ENCODE measurements at regions not wholly inside any gene's neighbourhood (a gene's known extent, or its start where the extent isn't known, plus 50 kb on each side); places are given as distances from the start of the nearest gene placed in this dataset.

- DNase-seq, result no peak
Measured at GRCh38 chr16:26295625-26296304, 604.0 kb downstream of the HS3ST4 start.

GRCh38 chr16:26301516-26301915, 609.8 kb downstream of the HS3ST4 start:
- DNase-seq, result no peak

DNA sequence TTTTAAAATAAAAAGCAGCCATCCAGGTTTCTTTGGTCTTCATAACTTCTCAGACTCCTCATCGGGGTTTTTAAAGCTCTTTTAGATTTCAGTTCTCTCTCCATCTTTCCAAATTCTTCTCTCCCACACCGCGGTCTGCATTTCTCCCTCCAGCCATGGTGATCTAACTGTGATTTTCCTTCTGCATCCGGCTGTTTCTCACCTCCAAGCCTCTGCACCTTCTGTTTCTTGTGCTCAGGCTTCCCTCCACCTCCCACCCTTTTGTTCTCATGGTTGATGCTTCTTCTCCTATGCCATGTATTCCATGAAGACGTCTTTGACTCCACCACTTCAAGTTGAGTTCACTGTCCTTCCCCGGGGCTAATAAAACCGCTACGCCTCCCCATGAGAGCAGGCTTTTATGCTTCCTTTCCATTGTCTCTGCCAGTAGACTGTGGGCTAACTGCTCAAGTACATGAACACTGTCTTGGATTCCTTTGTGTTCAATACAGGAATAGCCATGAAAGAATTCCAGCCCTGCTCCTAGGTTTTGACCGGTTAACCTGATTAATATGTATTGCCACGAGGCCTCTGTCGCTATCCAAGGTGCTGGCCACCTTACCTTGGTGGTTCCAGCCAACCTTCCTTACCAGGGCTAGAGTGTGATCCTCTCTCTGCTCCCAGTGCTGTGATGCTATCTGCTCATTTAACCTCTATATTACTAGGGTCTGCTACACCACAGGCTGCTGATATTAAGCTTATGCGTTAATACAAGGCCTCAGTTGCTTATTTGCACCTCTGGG, 625.1 kb downstream of the HS3ST4 start:
- no peak for DNase-seq

DNA sequence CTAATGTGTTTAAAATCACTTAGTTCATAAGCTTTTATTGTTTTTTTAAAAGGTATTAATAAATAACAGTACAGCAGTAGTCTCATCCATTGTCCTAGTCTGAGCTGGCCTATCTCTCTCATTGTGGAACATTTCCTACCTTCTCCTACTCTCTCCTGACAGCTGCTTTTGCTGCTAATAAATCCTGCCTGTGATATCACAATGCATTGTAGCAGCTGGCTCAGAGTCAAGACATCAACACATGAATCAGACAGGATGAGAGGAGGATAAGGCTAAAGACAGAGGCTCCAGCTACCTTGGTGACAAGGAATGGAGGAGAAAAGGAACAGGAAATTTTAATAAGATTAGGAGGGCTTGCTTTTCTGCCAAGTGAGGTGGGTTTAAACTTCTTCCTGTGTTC, 626.1 kb downstream of the HS3ST4 start:
- no peak for DNase-seq

DNA sequence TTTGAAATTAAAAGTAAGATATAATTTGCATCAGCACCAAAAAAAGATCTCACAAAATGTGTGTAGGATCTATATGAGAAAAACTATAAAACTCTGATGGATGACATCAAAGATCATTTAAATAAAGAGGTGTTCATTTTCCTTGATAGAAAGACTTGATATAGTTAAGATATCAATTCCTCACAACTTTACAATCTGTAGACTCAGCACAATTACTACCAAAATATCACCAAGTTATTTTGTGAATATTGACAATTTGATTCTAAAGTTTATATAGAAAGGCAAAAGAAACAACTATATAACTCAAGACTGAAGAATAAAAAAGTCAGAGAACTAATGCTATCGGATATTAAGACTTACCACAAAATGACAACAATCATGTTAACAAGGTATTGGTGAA, 638.9 kb downstream of the HS3ST4 start:
- no peak for DNase-seq

- no peak for DNase-seq
Measured at GRCh38 chr16:26334218-26335111, 642.7 kb downstream of the HS3ST4 start.

- no peak for DNase-seq
Measured at GRCh38 chr16:26335236-26335853, 643.6 kb downstream of the HS3ST4 start.

GRCh38 chr16:26342621-26343020, 650.9 kb downstream of the HS3ST4 start:
- no peak for DNase-seq

DNA sequence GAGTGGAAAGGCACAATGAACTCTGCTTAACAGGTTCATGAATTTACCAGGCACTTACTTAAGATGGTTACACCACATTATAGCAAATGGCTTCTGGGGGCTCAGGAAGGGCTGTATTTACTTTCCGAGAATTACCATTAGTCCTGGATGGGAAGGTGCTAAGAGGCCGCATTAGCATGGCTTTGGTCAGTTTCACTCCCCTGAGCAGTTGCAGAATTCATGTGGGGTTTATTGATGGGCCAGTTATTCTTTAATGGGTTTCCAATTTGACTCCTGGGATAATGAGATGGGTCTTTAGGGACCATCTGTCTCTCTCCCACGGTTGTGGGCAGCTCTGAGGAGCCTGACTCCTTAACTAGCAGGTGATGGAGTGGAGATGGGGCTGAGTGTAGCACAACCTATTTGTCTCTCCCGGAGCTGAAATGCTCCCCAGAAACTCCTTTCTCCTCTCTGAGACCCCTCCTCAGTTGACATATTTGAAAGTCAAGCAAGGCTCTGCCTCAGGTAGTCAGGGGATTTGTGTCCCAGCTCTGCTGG, 652.5 kb downstream of the HS3ST4 start:
- DNase-seq, result no peak

DNA sequence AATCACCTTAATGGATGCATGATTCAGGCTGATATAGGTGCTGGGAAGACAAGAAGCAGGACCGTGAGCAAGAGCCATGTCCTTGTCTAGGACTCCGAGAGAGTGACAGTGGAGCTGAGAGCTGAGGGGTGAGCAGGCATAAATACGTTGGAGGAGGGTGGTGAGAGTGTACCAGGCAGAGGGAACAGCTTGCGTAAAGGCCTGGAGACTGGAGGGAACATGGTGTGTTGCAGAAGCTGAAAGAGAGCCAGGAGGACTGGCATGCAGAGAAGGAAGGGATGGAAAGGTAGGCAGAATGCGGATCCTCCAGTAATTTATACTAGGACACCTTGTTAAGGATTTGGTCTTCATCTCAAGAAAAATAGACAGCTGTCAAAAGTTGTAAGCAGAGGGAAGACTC, 653.2 kb downstream of the HS3ST4 start:
- DNase-seq, result no peak

DNA sequence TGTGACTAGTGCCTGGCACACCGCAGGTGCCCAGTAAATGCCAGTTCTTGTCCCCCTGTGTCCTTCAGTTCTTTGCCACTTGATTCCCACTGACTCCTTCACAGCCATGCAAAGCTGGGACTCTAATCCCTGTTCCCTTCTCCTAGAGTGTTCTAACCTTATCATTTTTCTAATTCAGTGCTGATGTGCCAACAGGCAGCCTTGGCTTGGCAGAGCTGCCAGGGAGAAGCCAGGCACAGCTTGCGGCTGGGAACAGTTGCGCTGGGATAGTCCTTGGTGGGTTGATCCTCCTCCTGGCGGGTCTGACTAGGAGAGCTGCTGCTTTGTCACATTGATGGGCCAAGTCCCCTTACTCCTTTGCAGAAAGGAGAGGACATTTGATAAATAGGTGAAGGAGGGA, 654.2 kb downstream of the HS3ST4 start:
- DNase-seq, result no peak

- DNase-seq, result no peak
Measured at GRCh38 chr16:26348095-26348494, 656.3 kb downstream of the HS3ST4 start.

GRCh38 chr16:26360867-26361266, 669.1 kb downstream of the HS3ST4 start:
- no peak for DNase-seq

DNA sequence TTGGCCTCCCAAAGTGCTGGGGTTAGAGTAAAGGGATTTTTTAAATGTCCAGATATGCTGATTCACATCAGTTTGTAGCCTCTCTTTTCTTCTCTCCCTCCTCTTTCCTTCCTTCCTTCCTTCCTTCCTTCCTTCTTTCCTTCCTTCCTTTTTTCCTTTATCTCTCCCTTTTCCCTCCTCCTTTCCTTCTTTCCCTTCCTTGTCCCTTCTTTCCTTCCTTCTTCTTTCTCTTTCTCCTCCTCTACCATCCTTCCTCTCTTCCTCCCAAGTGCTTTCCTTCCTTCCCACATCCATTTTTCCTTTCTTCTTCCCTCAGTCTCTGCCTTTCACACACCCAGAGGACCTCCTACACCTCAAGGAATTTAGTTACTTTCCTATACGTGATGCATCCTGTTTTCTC, 671.8 kb downstream of the HS3ST4 start:
- no peak for DNase-seq

- DNase-seq, result no peak
Measured at GRCh38 chr16:26365161-26365940, 673.6 kb downstream of the HS3ST4 start.

- DNase-seq, result no peak
Measured at GRCh38 chr16:26371349-26371869, 679.6 kb downstream of the HS3ST4 start.

DNA sequence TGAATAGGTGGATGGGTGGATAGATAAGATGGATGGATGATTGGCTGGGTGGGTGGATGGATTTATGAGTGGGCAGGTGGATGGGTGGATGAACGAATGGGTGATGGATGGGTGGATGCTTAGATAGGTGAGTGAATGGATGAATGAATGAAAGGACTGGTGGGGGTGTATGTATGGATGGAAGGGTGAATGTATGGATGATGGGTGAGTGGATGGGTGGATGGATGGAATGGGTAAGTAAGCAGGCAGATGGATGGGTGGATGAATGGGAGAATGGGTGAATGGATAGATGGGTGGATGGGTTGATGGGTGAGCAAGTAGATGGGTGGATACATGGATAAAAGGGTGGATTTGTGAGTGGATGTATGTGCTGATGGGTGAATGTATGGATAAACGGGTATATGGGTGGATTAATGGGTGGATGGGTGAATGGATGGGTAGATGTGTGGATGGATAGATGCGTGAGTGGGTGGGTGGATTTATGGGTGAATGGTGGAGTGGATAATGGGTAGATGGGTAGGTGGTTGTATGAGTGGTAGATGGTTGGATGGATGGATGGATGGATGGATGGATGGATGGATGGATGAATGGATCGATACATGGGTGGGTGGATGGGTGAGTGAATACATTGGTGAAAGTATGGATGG, 682.6 kb downstream of the HS3ST4 start:
- DNase-seq, result no peak

- DNase-seq, result no peak
Measured at GRCh38 chr16:26382586-26382985, 684.1 kb upstream of the C16orf82 start.

GRCh38 chr16:26386096-26386495, 680.6 kb upstream of the C16orf82 start:
- no peak for DNase-seq

- no peak for DNase-seq
Measured at GRCh38 chr16:26391833-26392232, 674.9 kb upstream of the C16orf82 start.

- no peak for DNase-seq
Measured at GRCh38 chr16:26394409-26394808, 672.3 kb upstream of the C16orf82 start.

Data from NCI-H226 (cell line).